ENCODE measurements at regions not wholly inside any gene's neighbourhood (a gene's known extent, or its start where the extent isn't known, plus 50 kb on each side); places are given as distances from the start of the nearest gene placed in this dataset.
"Not testable (repeated sequence)": the region's sequence is repeated elsewhere in the genome, so short reads cannot be mapped to it uniquely, and the experiment has no call there.

DNA sequence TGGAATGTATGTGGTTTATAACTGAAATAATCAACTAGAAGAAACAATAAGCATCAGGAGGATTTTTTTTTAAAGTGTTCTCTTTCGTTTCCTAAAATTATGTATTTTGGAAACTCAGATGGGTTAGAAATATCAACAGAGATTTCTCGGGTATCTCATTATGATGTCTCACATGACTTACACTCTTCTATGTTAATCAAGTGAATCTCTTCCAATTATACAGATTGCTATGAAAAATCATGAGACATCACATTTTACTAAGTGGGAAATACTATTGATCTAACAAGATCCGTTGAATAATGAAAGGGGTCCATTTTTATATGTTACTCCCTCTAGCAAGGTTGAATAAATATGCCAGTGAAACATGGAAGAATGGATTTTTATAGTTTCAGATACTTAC lies 54.7 kb upstream of the NRIP1 start:
- no peak for DNase-seq (ENCODE audit: low read depth)

DNA sequence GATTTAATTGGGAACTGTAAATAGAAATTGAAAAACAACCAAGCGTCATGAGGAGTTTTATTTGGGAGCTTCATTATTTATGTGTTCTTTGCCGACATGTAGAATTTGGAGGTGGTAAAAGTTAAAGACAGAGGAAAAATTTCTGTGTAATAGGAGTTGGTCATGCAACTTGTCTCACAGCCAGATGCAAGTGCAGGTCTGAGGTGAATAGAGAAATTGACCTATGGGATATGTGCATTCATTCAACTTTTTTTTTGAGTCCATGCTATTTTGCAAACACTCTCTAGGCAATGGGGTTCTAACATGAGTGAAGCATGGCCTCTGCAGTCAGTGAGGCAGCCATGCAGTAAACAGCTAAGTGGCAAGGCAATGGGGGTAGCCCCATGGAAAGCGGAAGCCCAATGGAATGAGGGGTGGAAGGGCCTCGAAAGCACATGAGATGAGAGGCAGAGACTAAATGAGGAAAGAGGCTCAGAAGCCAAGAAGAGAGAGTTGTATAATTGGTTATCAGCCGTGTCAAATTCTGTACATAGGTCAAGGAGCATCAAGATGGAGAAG lies 56.4 kb upstream of the NRIP1 start:
- DNase-seq (ENCODE audit: low read depth): no peak

DNA sequence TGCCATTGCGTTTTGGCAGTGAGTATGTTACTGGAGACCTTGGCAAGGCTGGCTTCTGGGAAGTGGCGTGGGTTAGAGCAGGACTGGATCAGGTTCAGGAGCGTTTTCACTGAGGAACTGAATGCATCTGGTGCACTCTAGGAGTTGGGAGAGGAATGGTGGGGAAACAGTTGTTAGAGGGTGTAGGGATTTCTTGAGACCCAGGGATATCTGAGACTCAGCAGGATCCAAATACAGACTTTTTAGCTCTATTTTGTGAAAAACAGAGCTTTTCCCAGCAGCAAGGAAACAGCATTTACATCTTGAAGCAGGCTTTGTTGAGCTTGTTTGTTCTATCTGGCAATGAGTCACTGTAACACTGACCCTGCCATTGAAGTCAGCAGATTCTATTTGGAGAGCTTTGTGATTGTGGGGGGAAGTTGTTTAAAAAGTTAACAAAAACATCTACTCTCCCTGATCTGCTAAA lies 56.9 kb upstream of the NRIP1 start:
- no peak for DNase-seq (ENCODE audit: low read depth)

DNA sequence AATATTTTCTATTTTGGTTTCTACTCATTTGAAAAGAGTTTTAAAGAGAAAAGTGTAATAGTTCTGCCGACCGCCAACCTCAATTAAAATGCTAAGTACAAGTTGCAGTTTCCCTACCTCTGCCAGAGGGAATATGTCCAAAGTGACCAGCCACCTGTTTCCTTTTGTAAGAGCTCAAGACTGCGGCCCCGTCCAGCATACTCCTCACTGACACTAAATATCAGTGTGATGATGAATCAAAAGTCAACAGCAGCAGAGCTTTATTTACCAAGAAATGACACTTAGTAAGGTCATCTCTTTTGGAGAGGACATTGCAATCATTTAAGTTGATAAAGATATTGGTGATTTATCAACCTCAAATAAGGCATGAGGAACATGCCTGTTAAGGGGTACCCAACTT lies 57.4 kb upstream of the NRIP1 start:
- DNase-seq (ENCODE audit: low read depth): no peak

DNA sequence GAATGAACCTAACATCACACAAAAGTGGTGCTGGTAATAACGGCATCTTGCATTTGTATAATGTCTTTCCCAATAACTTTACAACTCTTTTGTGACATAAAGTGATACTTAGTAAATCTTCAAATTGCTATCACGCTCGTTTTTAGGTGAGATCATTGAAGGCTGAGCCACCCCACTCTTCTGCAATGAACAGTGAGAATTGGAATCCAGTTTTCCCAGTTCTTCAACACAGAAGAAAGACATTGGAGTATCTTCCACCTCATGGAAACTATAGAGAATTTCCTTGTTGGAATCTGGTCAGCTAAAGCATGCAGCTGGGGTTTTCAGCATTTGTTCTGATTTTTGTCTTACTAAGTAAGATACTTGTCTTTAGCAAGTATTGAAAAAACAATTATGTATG lies 59.9 kb upstream of the NRIP1 start:
- no peak for DNase-seq (ENCODE audit: low read depth)

DNA sequence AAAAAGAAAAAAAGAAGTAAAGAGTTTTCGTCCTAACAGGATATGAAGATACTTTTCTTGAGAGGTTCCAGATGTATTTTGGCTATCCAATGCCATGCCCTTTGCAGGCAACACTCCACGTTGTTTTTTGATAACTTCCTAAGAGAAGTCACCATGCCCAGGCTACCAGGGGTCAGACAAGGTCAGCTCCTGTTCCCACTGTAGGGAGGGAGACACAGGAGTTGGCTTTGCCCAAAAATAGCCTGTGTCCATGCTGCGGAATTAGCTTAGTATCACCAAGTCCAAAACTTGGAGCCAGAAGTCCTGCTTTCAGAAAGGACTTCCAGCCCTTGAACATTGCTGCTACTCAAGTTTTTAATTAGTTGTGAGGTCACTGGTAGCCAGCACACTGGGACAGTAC lies 62.1 kb upstream of the NRIP1 start:
- DNase-seq (ENCODE audit: low read depth): no peak

DNA sequence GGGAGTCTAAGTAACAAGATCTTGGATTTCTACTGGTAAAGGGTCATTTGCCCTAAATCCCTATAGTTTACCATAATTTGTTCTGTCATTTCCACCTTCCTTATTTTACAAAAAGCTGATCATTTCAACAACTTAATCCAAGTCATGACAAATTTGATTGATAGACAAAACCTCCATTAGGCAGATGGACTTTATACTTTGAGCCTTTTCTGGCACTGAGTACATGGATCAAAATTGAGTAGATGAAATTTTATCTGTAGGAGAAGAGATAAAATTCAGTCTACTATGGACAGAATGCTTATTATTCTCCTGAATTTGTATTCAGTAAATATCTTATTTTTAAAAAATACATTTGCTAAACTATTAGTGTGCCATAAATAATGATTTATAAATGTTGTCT lies 62.6 kb upstream of the NRIP1 start:
- no peak for DNase-seq (ENCODE audit: low read depth)

DNA sequence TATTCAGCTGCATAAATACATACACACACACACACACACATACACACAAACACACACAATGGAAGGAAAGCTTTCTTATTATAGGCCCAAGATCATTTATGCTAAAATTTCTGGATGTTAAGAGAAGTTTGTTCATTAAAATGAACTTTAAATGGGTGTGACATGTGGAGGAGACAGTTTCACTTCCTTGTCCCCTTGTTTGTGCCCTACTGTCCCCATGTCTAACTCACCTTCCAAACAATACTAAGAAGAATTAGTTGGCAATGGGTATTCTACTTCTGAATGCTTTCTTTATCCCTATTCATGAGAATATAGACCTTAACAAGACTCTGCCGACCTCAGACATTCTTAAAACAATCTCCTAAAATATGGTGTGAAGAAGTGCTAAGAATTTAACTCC lies 63.5 kb upstream of the NRIP1 start:
- no peak for DNase-seq (ENCODE audit: low read depth)

DNA sequence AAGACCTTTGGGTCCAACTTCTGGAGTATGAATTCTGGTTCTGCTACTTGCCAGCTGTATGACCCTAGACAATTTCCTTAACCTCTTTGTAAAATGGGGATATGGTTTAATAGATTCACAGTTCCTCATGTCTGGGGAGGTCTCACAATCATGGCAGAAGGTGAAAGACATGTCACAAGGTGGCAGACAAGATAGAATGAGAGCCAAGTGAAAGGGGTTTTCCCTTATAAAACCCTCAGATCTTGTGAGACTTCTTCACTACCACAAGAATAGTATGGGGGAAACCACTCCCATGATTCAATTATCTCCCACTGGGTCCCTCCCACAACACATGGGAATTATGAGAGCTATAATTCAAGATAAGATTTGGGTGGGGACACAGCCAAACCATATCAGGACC lies 63.9 kb upstream of the NRIP1 start:
- DNase-seq (ENCODE audit: low read depth): not testable (repeated sequence)

DNA sequence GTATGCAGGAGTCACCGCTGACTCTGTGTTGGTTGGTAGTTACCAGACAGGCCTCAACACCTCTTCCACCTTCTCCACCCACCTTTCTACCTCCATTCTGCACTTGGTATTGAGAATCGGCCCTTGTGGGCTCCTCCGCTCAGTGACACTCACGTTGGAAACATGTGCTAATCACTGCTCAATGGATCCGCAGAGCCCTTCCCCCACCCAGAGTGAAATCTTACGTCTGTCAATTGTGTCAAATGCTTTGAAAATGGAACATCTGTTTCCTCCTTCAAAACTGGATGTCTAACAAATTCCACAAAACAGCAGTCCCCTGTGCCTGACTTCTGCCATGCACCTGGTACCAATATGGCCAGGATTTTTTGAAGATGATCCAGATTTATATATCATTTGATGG lies 65.5 kb upstream of the NRIP1 start:
- DNase-seq (ENCODE audit: low read depth): no peak

DNA sequence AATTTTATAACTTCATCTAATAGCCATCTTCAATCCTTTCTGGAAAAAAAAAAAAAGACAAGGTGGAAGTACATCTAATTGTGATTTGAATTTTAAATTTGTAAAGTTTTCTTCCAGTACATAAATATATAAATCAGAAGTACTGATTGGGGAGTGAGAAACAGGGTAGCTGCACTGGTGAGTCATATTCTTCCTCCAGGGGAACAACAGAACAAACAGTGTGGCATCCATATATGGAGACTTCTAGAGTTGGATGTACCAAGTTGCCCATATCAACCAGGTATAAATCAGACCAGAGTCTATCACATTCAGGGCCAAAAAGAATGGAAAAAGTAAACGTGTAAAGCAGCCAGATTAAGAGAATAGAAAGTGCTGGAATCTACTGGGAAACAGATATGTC lies 66.0 kb upstream of the NRIP1 start:
- DNase-seq (ENCODE audit: low read depth): no peak

DNA sequence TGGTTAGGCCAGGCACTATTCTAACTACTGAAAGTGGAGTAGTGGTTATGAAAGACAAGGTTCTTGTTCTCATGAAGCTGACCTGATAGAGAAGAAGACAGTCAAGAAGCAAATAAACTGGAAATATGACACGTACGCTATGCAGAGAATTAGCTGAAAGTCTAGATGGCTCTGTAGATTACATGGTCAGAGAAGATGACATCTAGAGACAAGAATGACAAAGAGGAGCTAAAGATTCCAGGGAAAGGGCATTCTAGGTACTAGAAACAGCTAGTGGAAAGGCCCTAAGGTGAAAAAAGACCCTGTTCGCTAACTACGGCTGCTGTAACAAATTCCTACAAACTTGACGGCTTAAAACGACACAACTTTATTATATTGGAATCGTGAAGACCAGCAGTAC lies 68.0 kb upstream of the NRIP1 start:
- DNase-seq (ENCODE audit: low read depth): no peak

DNA sequence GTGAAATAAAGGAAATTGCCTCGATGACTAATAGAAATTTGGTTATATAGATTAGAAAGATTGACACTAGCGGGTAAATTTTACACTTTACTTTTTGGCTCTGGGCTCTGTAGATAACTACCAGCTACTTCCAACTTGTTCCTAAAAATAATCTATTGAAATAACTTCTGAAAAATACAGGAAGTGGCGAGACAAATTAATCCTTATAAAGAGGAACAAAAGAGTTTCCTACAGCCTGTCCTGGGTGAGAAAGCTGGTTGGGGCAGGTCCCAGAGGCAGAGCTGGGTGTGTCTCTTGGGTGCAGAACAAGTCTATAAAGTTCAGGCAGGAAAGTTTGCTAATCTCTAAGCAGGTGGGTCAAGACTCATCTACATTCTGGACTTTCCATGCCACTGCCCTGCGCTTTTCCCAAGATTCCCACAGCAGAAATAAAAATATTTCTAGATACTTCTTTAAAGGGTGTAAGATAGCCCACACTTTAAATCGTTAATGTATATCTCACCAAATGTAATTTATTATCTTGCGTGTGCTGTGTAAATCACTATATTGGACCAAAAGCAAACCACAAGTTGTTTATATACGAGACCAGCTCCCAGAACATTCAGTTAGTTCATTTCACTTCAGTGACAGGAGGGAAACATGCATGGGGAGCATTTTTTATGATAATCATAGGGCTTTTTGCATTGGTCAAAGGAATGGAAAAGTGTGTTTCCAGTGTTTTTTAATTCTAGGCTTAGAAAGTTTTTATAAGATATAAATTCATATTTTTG lies 70.1 kb upstream of the NRIP1 start:
- DNase-seq (ENCODE audit: low read depth): no peak

DNA sequence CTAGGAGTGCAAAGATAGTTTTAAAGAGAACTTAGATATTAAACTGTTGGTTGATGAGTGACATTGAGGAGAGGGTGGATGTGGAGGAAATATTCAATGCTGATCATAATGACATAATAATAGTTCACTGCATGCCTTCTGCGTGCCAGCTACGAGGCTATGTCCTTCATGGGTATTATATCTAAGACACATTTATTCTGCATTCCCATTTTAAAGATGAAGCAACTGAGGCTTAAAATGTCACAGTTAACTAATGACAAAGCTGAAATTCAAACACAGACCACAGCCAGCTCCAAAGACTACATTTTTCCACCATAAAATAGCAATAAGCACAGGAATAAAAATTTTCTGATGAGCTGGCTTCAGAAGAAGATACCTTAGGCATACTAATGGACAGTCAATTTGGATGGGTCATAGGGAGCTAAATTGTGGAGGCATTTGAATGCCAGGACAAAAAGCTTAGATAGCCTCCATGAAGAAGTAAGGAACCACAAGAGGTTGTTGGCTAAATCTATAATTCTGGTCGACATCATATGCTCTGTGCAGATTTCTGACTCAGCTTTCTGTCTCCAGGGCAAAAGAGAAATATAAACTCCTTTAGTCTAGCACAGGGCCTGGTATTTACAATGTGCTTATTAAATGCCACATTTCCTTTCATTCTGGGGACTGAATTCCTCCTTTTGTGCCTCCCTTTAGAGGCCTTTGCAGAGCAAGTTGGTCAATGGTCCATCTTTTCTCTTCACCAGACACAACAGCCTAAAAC lies 71.2 kb upstream of the NRIP1 start:
- DNase-seq (ENCODE audit: low read depth): no peak

DNA sequence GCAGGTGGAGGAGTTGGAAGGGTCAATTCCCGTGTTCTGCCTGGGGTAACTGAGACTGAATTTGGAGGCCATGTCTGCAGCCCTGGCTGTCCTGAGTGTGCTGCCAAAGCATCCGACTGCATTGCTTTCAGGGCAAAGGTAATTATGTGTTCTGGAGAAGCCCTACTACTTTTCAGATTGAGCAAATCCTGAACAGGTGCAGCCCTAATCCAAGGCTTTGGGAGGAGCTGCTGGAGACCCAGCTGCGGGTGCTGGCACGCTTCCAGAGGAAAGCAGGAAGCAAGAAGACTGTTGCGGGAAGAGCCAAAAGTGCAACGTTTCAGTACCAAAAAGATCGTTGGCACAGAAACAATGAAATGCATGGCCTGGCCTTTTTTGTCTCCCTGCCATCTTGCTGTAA lies 73.7 kb upstream of the NRIP1 start:
- DNase-seq (ENCODE audit: low read depth): no peak

DNA sequence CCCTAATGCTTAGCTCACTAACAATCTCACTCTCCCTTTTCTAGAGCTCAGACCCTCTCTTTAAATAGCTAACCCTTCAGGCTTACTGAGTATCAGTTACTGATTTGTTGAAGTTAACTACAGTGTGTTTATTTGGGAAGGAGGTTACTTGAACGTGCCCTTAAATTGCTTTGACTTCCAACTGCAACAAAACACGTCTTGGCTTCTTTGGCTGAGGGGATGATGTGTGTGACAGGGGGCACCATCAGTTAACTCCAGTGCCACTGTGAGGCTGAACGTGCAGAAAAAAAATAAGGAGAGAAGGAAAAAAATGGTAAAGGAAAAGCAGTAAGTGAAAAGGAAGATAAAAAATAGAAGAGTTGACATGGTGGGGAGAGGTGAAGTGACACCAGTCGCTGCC lies 75.1 kb upstream of the NRIP1 start:
- no peak for DNase-seq (ENCODE audit: low read depth)

DNA sequence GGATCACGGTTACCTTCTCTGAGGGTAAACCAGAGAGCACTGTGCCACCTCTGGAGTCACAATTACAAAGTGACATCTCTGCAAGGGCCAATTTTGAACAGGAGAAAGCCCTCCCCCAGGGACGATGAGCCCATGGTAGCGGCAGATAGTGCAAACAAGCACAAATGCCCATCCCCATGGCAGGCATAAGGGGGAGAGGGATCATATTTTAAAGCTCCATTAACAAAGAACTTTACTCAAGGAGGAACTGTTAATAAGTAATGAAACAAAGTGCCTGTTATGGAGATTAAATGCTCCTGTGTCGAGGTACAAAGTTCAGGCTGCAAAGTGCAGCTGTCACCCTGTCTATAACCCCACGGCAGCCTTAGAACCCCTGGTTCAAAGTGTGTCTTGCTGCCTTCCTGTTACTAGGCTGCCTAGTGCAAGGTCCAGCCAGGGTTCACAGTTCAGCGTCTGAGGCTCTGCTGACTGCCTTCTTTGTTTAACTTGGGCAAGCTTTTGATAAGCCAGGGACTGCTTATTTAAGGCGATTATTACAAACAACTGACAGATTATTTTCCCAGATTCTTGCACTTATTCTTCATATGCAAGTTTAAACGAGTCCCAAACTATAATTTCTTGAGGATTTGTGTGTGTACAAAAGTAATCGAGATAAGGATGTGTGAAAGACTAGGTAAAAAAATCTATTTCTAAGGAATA lies 75.7 kb upstream of the NRIP1 start:
- no peak for DNase-seq (ENCODE audit: low read depth)

DNA sequence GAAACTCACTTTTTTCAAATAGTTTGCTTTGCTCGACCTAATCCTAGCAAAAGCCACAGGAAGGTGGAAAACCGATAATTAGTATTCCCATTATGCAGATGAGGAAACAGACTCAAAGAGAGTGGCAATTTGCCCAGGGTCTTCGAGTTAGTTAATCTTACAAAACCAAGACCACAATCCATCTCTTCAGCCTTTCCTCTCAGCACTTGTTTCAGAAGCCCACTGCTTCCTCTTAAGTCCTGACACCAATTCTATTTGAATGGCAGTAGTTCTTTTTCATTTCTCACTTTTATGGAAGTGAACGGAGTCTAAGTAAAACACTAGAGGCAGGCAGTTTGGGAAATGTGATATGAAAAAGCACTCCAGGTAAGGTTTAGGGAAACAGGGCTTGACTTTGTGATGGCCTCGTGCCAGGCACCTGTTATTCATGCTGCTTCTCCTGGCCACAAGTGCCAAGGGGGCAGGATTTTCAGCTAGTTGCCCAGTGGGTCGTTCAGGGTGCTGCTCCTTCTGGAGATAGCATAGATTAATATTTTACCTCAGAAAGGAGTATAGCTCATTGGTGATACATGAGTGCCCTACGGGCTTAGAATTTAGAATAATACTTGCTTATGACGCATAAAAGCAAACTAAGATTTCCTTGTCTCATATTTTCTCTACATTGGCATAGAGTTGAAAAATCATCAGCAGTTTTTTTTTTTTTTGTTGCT lies 76.6 kb upstream of the NRIP1 start:
- DNase-seq (ENCODE audit: low read depth): no peak

DNA sequence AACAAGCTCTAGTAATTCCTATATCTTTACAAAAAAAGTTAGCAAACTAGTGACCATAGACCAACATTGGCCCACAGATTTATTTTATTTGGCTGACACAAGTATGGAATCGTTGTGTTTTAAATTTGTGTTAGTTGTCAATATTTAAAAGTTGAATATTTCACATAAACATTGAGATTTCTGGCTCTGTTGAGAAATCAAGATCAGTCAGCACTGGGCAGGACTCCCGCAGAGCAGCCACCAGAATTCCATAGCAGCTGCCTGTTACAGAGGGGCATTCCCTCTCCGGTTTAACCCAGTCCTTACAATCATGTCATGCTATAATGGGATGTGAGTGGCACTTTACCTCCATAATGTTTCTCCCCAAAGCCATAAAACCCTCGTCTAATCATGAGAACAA lies 79.2 kb upstream of the NRIP1 start:
- no peak for DNase-seq (ENCODE audit: low read depth)

DNA sequence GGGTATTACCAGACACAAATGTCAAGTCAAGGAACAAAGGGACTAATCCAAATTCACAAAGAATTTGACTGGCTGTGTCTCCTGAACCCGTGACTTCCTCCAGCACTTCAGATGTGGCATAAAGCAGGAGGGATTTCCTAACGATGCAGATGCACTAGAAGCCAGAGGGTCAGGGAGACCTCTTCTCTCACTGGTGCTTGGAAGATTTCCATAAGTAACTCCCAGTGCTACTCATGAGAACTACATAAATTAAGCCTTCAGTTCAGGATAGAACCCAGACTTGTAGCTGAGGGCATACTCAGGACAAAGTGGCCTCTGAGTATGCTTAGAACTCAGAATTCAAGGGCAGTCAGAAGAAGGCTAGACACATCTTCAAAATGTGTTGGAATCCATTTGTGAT lies 83.6 kb upstream of the NRIP1 start:
- DNase-seq (ENCODE audit: low read depth): no peak

DNA sequence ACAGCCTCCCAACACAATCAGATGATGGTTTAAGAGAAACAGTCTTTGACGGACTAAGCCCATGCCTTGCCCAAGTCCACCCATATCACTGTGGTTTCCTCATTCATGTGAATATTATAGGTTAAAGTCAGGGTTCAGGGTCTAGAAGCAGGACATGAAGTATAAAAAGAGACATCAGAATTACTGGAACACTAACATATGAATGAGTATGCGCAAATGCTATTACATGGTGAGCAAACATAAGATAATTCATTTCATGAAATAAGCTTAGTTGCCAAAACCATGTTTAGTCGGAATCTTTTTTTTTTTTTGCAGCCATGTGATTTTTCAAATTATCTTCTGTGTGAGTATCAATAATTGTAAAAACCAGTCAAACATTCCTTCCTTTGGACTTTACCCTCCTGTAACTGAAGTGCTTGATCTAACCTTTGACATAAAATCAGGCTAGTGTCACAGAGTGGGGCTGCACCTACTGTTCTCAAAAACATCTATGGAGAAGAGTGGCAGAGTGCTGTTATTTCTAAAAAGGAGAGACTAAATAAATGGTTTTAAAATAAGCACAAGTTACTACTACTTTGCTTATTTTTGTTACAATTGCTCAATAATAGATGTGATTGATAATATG lies 84.9 kb upstream of the NRIP1 start:
- DNase-seq (ENCODE audit: low read depth): no peak
